ENCODE measurements at regions not wholly inside any gene's neighbourhood (a gene's known extent, or its start where the extent isn't known, plus 50 kb on each side); places are given as distances from the start of the nearest gene placed in this dataset.

DNA sequence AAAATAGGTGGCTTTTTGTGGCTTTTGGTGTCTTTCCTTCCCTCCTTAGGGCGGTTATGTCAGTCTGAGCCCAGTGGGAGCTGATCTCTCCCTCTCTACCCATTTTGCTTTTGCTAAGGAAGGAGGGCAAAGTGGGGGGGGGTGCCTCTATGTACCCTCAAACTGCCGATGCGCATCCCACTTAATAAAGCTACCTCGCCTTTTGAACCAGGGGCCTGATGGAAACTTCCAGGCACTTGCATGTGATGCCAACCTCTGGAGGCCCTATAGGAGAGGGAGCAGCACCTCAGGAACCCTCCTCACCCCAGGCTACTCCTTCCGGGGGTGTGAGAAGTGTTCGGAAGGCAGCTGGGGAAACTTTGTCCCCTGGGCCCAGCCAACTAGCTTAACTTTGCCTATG lies 97.0 kb upstream of the HSD17B12 start:
- TF ChIP-seq, protein P1, sequence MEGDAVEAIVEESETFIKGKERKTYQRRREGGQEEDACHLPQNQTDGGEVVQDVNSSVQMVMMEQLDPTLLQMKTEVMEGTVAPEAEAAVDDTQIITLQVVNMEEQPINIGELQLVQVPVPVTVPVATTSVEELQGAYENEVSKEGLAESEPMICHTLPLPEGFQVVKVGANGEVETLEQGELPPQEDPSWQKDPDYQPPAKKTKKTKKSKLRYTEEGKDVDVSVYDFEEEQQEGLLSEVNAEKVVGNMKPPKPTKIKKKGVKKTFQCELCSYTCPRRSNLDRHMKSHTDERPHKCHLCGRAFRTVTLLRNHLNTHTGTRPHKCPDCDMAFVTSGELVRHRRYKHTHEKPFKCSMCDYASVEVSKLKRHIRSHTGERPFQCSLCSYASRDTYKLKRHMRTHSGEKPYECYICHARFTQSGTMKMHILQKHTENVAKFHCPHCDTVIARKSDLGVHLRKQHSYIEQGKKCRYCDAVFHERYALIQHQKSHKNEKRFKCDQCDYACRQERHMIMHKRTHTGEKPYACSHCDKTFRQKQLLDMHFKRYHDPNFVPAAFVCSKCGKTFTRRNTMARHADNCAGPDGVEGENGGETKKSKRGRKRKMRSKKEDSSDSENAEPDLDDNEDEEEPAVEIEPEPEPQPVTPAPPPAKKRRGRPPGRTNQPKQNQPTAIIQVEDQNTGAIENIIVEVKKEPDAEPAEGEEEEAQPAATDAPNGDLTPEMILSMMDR (IDR thresholded peaks at IDR 0.05), result no peak
- no peak for TF ChIP-seq POLR2A (IDR thresholded peaks at IDR 0.05)

Measured in vagina (tissue), 2 donors.